A549 (cell line): ENCODE measurements at regions not wholly inside any gene's neighbourhood (a gene's known extent, or its start where the extent isn't known, plus 50 kb on each side); places are given as distances from the start of the nearest gene placed in this dataset.

Experiments
- ATAC-seq, 2 experiments: fragments of 200-7000 bp in 1 of 2; fragments of >200 bp in 1 of 2; cut with Nextera tagmentation in 1 of 2; cut with Tn5 transposase in 1 of 2; 3 replicates each; pipeline versions ENCODE4 v1.8.0 to v1.9.1; 2018 to 2020; ENCODE audit warnings: mild to moderate bottlenecking in 1 of 2, moderate library complexity in 1 of 2
- CTCF ChIA-PET: fragments of 300-600 bp; sonication (Branson Sonifier 250); formaldehyde crosslinking; extraction: SDS; loops from one replicate; lab custom pipeline; 2021; ENCODE audit warnings: antibody characterized with exemption, inconsistent platforms; lab: Yijun Ruan, JAX
- POLR2A ChIA-PET: fragments of 350-600 bp; formaldehyde crosslinking; extraction: SDS; loops from one replicate; lab custom pipeline; 2021; ENCODE audit warnings: antibody characterized with exemption, inconsistent platforms; lab: Yijun Ruan, JAX
- DNase-seq, 2 experiments: peaks; one replicate each; pipeline versions ENCODE4 v3.0.0 to v3.0.0-alpha.2; 2011 to 2016; ENCODE audit warnings: low read depth in 1 of 2, low spot score in 1 of 2
- FAIRE-seq: peaks from 2 replicates; lab custom pipeline; 2011; peaks lifted over from hg19 to GRCh38; lab: Jason Lieb, UNC
- H3K27ac ChIP-seq, 2 experiments: fragments of >200 bp; sonication (Bioruptor Twin); formaldehyde crosslinking; 3 replicates each; pipeline ENCODE4 v1.5.1; 2016 to 2017
- H3K4me1 ChIP-seq: fragments of >200 bp; sonication (Bioruptor Twin); formaldehyde crosslinking; 3 replicates; pipeline ENCODE4 v1.6.1; 2016
- H3K4me2 ChIP-seq: fragments of >200 bp; sonication (Bioruptor Twin); formaldehyde crosslinking; 3 replicates; pipeline ENCODE4 v1.6.1; 2016
- H3K4me3 ChIP-seq: fragments of >200 bp; sonication (Bioruptor Twin); formaldehyde crosslinking; 3 replicates; pipeline ENCODE4 v1.5.1; 2016
- H3K9me3 ChIP-seq: fragments of >200 bp; sonication (Bioruptor Twin); formaldehyde crosslinking; 3 replicates; pipeline ENCODE4 v1.6.1; 2016
- BCL3 ChIP-seq: fragments of >200 bp; sonication (Bioruptor Twin); formaldehyde crosslinking; IDR thresholded peaks from 3 replicates; pipeline ENCODE4 v1.6.1; 2016
- BHLHE40 ChIP-seq: IDR thresholded peaks from 2 replicates; pipeline ENCODE4 v1.6.1; 2012; ENCODE audit warnings: low read depth, low read length, inconsistent platforms
- CBX8 ChIP-seq: fragments of 200-600 bp; sonication (generic); IDR thresholded peaks from 2 replicates; pipeline ENCODE4 v1.6.1; 2016
- CEBPB ChIP-seq, 2 experiments: fragments of >200 bp in 1 of 2; sonication (Bioruptor Twin) in 1 of 2; formaldehyde crosslinking in 1 of 2; IDR thresholded peaks; 2 replicates each; pipeline ENCODE4 v1.6.1; 2012 to 2016
- CHD2 ChIP-seq: fragments of 150-350 bp; IDR thresholded peaks from 2 replicates; pipeline ENCODE4 v1.6.1; 2014; ENCODE audit warnings: low read length; ENCODE audit not compliant: partially characterized antibody
- CHD4 ChIP-seq: fragments of 200-600 bp; sonication (generic); IDR thresholded peaks from 2 replicates; pipeline ENCODE4 v1.6.1; 2016; ENCODE audit warnings: antibody characterized with exemption, mild to moderate bottlenecking, borderline replicate concordance
- CTCF ChIP-seq: fragments of >200 bp; sonication (Bioruptor Twin); formaldehyde crosslinking; IDR thresholded peaks from 3 replicates; pipeline ENCODE4 v1.5.1; 2016
- E2F6 ChIP-seq: IDR thresholded peaks from 2 replicates; pipeline ENCODE4 v1.6.1; 2012; ENCODE audit warnings: low read depth, borderline replicate concordance
- EHF ChIP-seq: fragments of 250-450 bp; sonication (Bioruptor Pico); IDR thresholded peaks from 2 replicates; pipeline ENCODE4 v1.5.0; 2020; ENCODE audit warnings: mild to moderate bottlenecking
- EHMT2 ChIP-seq: fragments of 200-600 bp; sonication (generic); IDR thresholded peaks from 2 replicates; pipeline ENCODE4 v1.6.1; 2016; ENCODE audit warnings: antibody characterized with exemption, low read depth, mild to moderate bottlenecking, moderate library complexity
- FOSL2 ChIP-seq, 2 experiments: fragments of 450-650 bp in 1 of 2; fragments of >200 bp in 1 of 2; sonication (Bioruptor Twin) in 1 of 2; formaldehyde crosslinking; IDR thresholded peaks; 2 replicates each; pipeline versions ENCODE4 v1.5.0 to v1.6.1; 2016 to 2020; ENCODE audit warnings: mild to moderate bottlenecking in 1 of 2, moderate library complexity in 1 of 2
- GATA3 ChIP-seq: IDR thresholded peaks from 2 replicates; pipeline ENCODE4 v1.6.1; 2012; ENCODE audit warnings: borderline replicate concordance
- HEYL ChIP-seq: fragments of 250-450 bp; sonication (Bioruptor Pico); IDR thresholded peaks from 2 replicates; pipeline ENCODE4 v1.8.0; 2021; ENCODE audit warnings: mild to moderate bottlenecking, moderate library complexity
- HOXB5 ChIP-seq: fragments of 250-450 bp; sonication (Bioruptor Pico); IDR thresholded peaks from 2 replicates; pipeline ENCODE4 v1.5.0; 2020; ENCODE audit warnings: mild to moderate bottlenecking, moderate library complexity
- JUN ChIP-seq, 2 experiments: fragments of >200 bp; sonication (Bioruptor Twin); formaldehyde crosslinking; IDR thresholded peaks; 2 replicates in 1 of 2; 3 replicates in 1 of 2; pipeline ENCODE4 v1.6.1; 2016 to 2017
- JUNB ChIP-seq: fragments of >200 bp; sonication (Bioruptor Twin); formaldehyde crosslinking; IDR thresholded peaks from 2 replicates; pipeline ENCODE4 v1.6.1; 2016
- KDM5A ChIP-seq: fragments of 200-600 bp; sonication (generic); IDR thresholded peaks from 2 replicates; pipeline ENCODE4 v1.6.1; 2016; ENCODE audit warnings: antibody characterized with exemption, mild to moderate bottlenecking
- MAFK ChIP-seq: fragments of 450-650 bp; IDR thresholded peaks from 2 replicates; pipeline ENCODE4 v1.6.1; 2014; ENCODE audit not compliant: partially characterized antibody
- MAX ChIP-seq: IDR thresholded peaks from 2 replicates; pipeline ENCODE4 v1.6.1; 2012
- MYC ChIP-seq: IDR thresholded peaks from 2 replicates; pipeline ENCODE4 v1.6.1; 2012; ENCODE audit warnings: mild to moderate bottlenecking, inconsistent platforms, low read length, improper control_type of control experiment, borderline replicate concordance
- NPAS2 ChIP-seq: fragments of 250-450 bp; sonication (Bioruptor Pico); IDR thresholded peaks from 2 replicates; pipeline ENCODE4 v1.8.0; 2022; ENCODE audit warnings: mild to moderate bottlenecking, moderate library complexity, borderline replicate concordance
- NR3C1 ChIP-seq: fragments of >200 bp; sonication (Bioruptor Twin); formaldehyde crosslinking; IDR thresholded peaks from 3 replicates; pipeline ENCODE4 v1.6.1; 2017
- PBX3 ChIP-seq: IDR thresholded peaks from 2 replicates; pipeline ENCODE4 v1.6.1; 2012
- POLR2AphosphoS2 ChIP-seq: conservative IDR thresholded peaks from 2 replicates; pipeline ENCODE4 v1.6.1; 2012; ENCODE audit warnings: low read length, improper control_type of control experiment, inconsistent platforms
- RCOR1 ChIP-seq: fragments of 150-350 bp; IDR thresholded peaks from 2 replicates; pipeline ENCODE4 v1.6.1; 2014; ENCODE audit warnings: antibody characterized with exemption, low read length, low read depth
- RFX5 ChIP-seq: fragments of 450-650 bp; IDR thresholded peaks from 2 replicates; pipeline ENCODE4 v1.7.1; 2014; ENCODE audit warnings: antibody characterized with exemption, mild to moderate bottlenecking, moderate library complexity
- SMC3 ChIP-seq: fragments of >200 bp; sonication (Bioruptor Twin); formaldehyde crosslinking; IDR thresholded peaks from 3 replicates; pipeline ENCODE4 v1.6.1; 2018; ENCODE audit warnings: inconsistent platforms
- SREBF2 ChIP-seq: fragments of 450-650 bp; IDR thresholded peaks from 2 replicates; pipeline ENCODE4 v1.6.1; 2014; ENCODE audit warnings: mild to moderate bottlenecking, moderate library complexity
- TP53 ChIP-seq: fragments of 250-450 bp; sonication (Bioruptor Pico); IDR thresholded peaks from 2 replicates; pipeline ENCODE4 v1.5.0; 2021; ENCODE audit warnings: mild to moderate bottlenecking, moderate library complexity
- ZFP36 ChIP-seq: fragments of 450-650 bp; IDR thresholded peaks from 2 replicates; pipeline ENCODE4 v1.6.1; 2014; ENCODE audit warnings: borderline replicate concordance; ENCODE audit not compliant: partially characterized antibody
- WGBS: methylation state at CpG from one replicate; pipeline ENCODE4 v1.1.6; 2017; ENCODE audit errors: missing lambda C conversion rate; 5-methylcytosine and 5-hydroxymethylcytosine counted together

- no peak for DNase-seq
- FAIRE-seq = no peak
- H3K27ac ChIP-seq = no peak overlapping the region
- H3K4me3 ChIP-seq = no peak overlapping the region
- POLR2A ChIA-PET = no interaction called here
- H3K9me3 ChIP-seq = no peaks in the 10 kb centered on the region
- H3K4me2 ChIP-seq = no peak overlapping the region
- no peak for ATAC-seq
- CTCF ChIA-PET = no interaction called here
- 39% methylated on average over 9 of the region's 9 CpGs for WGBS
- H3K4me1 ChIP-seq = no peaks in the 10 kb centered on the region
- TF ChIP-seq JUN (IDR thresholded peaks at IDR 0.05) (no peak), CHD2 (no peak), MAX (no peak), CTCF (no peak), EHF (CRISPR knock-in tag) (no peak), HOXB5 (no peak), FOSL2 (IDR thresholded peaks at IDR 0.05) (no peak), FOSL2 (CRISPR knock-in tag; IDR thresholded peaks at IDR 0.05) (no peak), HEYL (CRISPR knock-in tag) (no peak), NR3C1 (no peak), RFX5 (no peak), GATA3 (no peak), E2F6 (no peak), TP53 (no peak), NPAS2 (CRISPR knock-in tag) (no peak), SMC3 (no peak), ZFP36 (no peak), CHD4 (no peak), BCL3 (no peak), SREBF2 (no peak)
- TF ChIP-seq, all 56 proteins: peak for 0
Measured at GRCh38 chr9:86575825-86576525, 221.8 kb upstream of the TUT7 start.

GRCh38 chr9:86575137-86575536 lies 220.9 kb upstream of the TUT7 start:
- Histone ChIP-seq H3K4me2 (no peak overlapping the region), H3K27ac (no peak overlapping the region), H3K9me3 (no peaks in the 10 kb centered on the region), H3K4me3 (no peak overlapping the region), H3K4me1 (no peaks in the 10 kb centered on the region)
- TF ChIP-seq MAX = no peak
- no peak for TF ChIP-seq JUNB
- TF ChIP-seq CHD4 = no peak
- no peak for TF ChIP-seq ZFP36
- TF ChIP-seq PBX3 = no peak
- no peak for TF ChIP-seq MYC
- no peak for TF ChIP-seq MAFK
- TF ChIP-seq CBX8 = no peak
- no peak for TF ChIP-seq BHLHE40
- no peak for TF ChIP-seq E2F6
- TF ChIP-seq RCOR1 = no peak
- TF ChIP-seq CEBPB (IDR thresholded peaks at IDR 0.05) = no peak
- TF ChIP-seq KDM5A = no peak
- no peak for TF ChIP-seq SMC3
- TF ChIP-seq POLR2AphosphoS2 = no peak
- TF ChIP-seq EHMT2 = no peak
- no peak for TF ChIP-seq CHD2
- TF ChIP-seq JUN (IDR thresholded peaks at IDR 0.05) = no peak
- no peak for ATAC-seq
- POLR2A ChIA-PET = no interaction called here
- CTCF ChIA-PET = no interaction called here
- DNase-seq = no peak
- FAIRE-seq = no peak
